SJCRH30 (cell line): ENCODE measurements at regions not wholly inside any gene's neighbourhood (a gene's known extent, or its start where the extent isn't known, plus 50 kb on each side); places are given as distances from the start of the nearest gene placed in this dataset.

Source experiments
- DNase-seq, 2 experiments: peaks; one replicate each; pipeline ENCODE4 v3.0.0-alpha.2; 2015 to 2020
- H3K27ac ChIP-seq: fragments of 250-450 bp; sonication (Bioruptor Pico); 2 replicates; pipeline ENCODE4 v1.5.1; 2020; ENCODE audit warnings: mild to moderate bottlenecking, moderate library complexity
- H3K27me3 ChIP-seq: fragments of 250-450 bp; sonication (Bioruptor Pico); 2 replicates; pipeline ENCODE4 v1.5.1; 2020; ENCODE audit warnings: mild to moderate bottlenecking, moderate library complexity
- H3K36me3 ChIP-seq: fragments of 250-450 bp; sonication (Bioruptor Pico); 2 replicates; pipeline ENCODE4 v1.5.1; 2020; ENCODE audit warnings: mild to moderate bottlenecking, moderate library complexity
- H3K4me1 ChIP-seq: fragments of 250-450 bp; sonication (Bioruptor Pico); 2 replicates; pipeline ENCODE4 v1.5.1; 2020; ENCODE audit warnings: mild to moderate bottlenecking, moderate library complexity
- H3K4me3 ChIP-seq: fragments of 250-450 bp; sonication (Bioruptor Pico); 2 replicates; pipeline ENCODE4 v1.5.1; 2020; ENCODE audit warnings: mild to moderate bottlenecking, moderate library complexity
- H3K9me3 ChIP-seq: fragments of 250-450 bp; sonication (Bioruptor Pico); replicated peaks from 2 replicates; pipeline ENCODE4 v1.5.1; 2020; ENCODE audit warnings: mild to moderate bottlenecking, moderate library complexity

DNA sequence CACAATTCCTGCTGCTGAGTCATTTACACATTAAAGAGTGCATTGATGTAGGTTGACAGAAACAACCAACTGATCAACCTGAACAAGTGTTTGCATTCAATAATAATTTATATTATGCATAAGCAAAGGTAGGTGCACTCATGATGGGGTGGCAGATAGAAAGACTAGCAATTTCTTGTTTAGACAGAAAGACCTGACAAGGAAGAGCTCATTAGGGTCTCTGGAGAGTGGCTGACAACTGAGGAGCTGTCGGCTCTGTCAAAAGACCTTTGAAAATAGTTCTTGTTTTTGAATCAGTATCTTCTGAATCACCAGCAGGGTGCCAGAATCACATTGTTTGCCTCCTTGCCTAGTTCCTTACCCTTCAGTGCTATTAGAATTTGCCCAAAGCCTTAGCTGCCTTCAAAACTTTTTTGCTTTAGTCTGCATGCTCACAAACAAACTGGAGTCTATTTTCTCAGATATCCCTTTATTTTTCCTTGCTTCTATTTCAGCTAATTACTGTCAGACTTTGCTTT, 234.7 kb downstream of the BTG1 start:
- Histone ChIP-seq H3K36me3 (no peaks in the 10 kb centered on the region), H3K27ac (no peak overlapping the region), H3K9me3 (no peaks in the 10 kb centered on the region), H3K4me3 (no peak overlapping the region), H3K27me3 (no peaks in the 10 kb centered on the region), H3K4me1 (no peaks in the 10 kb centered on the region; the same call in 1 of the 2 replicates)
- DNase-seq, result no peak

DNA sequence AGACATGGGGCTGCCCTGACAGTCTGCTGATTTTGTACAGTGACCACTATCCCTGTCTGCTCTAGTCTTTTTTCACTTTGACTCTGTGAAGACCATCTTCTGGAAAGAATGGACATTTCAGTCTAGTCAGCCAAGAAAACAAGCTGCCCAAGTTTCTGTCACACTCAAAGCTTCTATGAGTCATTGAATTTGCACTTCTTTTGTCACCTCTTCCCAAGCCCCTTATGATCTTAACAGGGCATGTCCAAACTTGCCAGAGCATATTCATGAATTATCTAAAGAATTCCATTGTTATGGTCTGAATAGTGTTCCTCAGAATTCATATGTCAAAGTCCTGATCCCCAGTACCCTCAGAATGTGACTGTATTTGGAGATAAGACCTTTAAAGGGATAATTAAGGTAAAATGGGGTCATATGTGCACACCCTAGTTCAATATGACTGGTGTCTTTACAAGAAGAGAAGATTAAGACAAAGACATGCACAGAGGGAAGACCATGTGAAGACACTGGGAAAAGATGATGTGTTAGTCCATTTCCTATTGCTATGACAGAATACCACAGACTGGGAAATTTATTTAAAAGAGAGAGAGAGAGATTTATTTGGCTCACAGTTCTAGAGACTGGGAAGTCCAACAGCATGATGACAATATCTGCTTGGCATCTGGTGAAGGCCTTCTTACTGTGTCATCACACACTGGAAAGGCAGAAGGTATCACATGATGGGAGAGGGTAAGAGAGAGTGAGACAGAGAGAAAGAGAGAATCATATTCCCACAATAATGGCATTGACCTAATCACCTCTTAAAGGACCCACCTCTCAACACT, 242.6 kb downstream of the BTG1 start:
- Histone ChIP-seq H3K4me3 (no peak overlapping the region), H3K9me3 (no peaks in the 10 kb centered on the region), H3K36me3 (no peaks in the 10 kb centered on the region), H3K27ac (no peak overlapping the region), H3K27me3 (no peaks in the 10 kb centered on the region), H3K4me1 (no peaks in the 10 kb centered on the region)
- no peak for DNase-seq

DNA sequence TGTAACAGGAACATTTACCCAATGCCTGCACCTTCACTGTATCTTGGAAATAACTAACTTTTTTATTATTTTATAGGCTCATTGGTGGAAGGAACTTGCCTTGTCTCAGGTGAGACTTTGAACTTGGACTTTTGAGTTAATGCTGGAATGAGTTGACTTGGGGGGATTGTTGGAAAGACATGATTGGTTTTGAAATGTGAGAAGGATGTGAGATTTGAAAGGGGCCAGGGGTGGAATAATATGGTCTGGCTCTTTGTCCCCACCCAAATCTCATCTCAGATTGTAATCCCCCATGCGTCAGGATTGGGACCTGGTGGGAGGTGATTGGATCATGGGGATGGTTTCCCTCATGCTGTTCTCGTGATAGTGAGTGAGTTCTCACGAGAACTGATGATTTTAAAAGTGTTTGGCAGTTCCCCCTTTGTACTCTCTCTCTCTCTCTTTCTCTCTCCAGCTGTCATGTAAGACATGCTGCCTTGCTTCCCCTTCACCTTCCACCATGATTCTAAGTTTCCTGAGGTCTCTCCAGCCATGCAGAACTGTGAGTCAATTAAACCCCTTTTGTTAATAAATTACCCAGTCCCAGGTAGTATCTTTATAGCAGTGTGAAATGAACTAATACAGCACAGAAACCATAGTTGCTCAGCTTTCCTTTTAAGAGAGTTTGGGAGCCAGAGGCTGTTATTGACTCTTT, 244.1 kb downstream of the BTG1 start:
- Histone ChIP-seq H3K27ac (no peak overlapping the region), H3K36me3 (no peaks in the 10 kb centered on the region), H3K4me1 (no peaks in the 10 kb centered on the region), H3K9me3 (no peaks in the 10 kb centered on the region), H3K4me3 (no peak overlapping the region), H3K27me3 (no peaks in the 10 kb centered on the region)
- no peak for DNase-seq

DNA sequence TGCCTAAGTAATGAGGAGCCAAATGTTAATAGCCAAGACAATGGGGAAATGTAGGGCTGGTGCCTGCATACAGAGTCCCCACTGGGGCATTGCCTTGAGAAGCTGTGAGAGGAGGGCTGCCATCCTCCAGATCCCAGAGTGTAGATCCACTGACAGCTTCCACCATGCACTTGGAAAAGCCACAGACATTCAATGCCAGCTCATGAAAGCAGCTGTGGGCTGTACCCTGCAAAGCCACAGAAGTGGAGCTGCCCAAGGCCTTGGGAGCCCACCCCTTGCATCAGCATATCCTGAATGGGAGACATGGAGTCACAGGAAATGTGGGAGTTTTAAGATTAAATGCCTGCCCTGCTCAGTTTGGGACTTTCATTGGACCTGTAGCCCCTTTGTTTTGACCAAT, 244.7 kb downstream of the BTG1 start:
- H3K9me3 ChIP-seq, result no peaks in the 10 kb centered on the region
- H3K4me3 ChIP-seq, result no peak overlapping the region
- no peak for DNase-seq
- no peak overlapping the region for H3K27ac ChIP-seq
- H3K27me3 ChIP-seq, result no peaks in the 10 kb centered on the region
- no peaks in the 10 kb centered on the region for H3K36me3 ChIP-seq
- H3K4me1 ChIP-seq, result no peaks in the 10 kb centered on the region

DNA sequence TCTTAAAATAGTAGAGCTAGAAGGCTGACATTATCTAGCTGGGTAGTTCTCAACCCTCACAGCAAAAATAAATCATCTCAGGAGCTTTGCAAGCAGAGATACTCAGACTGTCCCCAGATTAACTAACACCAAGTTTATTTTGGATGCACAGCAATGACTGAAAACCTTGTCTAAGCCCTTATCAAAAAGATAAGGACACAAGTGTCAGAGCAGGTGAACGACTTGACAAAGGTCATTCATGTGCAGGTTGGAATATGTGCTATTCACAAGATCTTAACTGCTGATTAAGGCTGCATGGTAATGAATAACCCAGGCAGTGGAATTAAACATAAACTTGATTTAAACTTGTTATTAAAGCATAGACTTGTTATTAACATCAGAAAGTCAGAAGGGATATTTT, 246.6 kb downstream of the BTG1 start:
- H3K27ac ChIP-seq, result no peak overlapping the region
- no peaks in the 10 kb centered on the region for H3K4me1 ChIP-seq
- H3K27me3 ChIP-seq, result no peaks in the 10 kb centered on the region
- DNase-seq, result no peak
- no peak overlapping the region for H3K4me3 ChIP-seq
- no peaks in the 10 kb centered on the region for H3K36me3 ChIP-seq
- H3K9me3 ChIP-seq, result no peaks in the 10 kb centered on the region

DNA sequence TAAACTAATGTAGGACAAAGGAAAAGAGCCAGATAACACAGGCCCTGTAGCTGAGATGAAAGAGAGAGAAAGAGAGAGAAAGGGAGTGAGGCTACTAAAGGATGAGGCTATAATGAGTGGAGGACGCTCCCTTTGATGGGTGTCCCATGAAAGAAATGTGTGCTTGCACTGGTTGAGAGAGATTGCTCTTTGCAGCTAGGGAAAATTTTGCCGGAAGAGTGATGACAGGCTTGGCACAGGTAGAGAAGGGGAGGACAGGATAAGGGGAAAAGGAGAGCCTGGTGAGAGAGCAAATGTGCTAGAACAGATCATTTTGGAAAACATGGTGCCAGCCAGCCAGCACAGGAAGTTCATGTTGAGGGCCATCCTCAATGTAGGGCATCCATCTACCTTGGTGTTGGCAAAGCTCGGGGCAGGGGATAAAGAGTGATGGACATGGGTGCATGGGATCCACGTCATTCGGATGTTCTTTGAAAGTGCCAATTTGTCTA, 248.6 kb downstream of the BTG1 start:
- H3K4me3 ChIP-seq, result no peak overlapping the region
- no peak for DNase-seq

DNA sequence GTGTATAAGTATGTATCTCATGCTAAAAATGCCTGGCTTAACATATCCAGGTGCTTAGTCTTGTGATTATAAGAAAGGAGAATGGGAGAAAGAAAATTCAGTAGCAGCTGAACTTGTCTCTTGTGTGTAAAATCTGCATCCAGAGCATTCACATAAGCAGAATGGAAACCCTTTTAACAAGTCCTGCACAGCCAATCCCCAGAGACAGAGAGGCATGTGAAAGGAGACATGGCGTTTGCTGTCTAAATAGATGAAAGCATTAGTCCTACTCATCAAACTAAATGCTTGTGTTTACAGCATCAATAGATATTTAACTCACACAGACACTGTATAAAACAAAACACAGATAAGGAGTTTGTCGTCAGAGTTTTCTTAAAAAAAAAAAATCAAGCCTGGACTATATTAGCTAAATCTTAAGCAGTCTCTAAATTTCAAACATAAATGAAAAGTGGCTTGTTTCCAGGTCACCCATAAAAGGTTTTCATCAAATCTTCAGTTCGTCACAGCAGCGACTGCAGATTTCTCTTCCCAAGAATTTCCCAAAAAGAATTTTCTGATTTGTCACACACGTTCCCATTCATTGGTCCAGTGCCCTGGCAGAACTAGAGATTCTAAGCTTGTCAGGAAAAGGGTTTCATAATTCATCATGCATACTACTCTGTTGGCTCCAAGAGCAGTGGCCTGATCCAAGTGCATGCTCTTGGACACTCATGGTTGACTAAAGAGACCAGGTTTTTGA, 249.2 kb downstream of the BTG1 start:
- H3K4me1 ChIP-seq, result no peaks in the 10 kb centered on the region
- no peaks in the 10 kb centered on the region for H3K27me3 ChIP-seq
- H3K36me3 ChIP-seq, result no peaks in the 10 kb centered on the region
- no peak overlapping the region for H3K4me3 ChIP-seq
- DNase-seq, result no peak
- no peaks in the 10 kb centered on the region for H3K9me3 ChIP-seq
- no peak overlapping the region for H3K27ac ChIP-seq

More for the DNA sequence above, 248.6 kb downstream of the BTG1 start:
- Histone ChIP-seq H3K27ac (no peak overlapping the region), H3K4me1 (no peaks in the 10 kb centered on the region), H3K27me3 (no peaks in the 10 kb centered on the region), H3K36me3 (no peaks in the 10 kb centered on the region), H3K9me3 (no peaks in the 10 kb centered on the region)

DNA sequence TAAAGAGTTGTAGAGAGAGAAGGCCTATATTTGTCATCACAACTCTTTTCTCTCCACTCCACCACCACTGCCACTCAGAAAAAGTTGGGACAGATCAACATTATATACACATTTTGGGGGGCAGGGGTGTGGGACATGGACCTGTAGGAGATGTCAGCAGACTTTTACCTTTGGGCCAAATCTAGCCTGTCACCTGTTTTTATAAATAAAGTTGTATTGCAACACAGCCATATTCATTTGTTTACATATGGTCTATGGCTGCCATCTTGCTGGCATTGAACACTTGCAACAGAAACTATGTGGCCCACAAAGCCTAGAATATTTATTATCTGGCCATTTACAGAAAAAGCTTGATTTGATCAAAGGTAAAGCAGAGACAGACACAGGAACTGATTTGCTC, 250.7 kb downstream of the BTG1 start:
- no peak for DNase-seq
- Histone ChIP-seq H3K36me3 (no peaks in the 10 kb centered on the region), H3K4me3 (no peak overlapping the region), H3K9me3 (no peaks in the 10 kb centered on the region), H3K27me3 (no peaks in the 10 kb centered on the region), H3K4me1 (no peaks in the 10 kb centered on the region), H3K27ac (no peak overlapping the region)

DNA sequence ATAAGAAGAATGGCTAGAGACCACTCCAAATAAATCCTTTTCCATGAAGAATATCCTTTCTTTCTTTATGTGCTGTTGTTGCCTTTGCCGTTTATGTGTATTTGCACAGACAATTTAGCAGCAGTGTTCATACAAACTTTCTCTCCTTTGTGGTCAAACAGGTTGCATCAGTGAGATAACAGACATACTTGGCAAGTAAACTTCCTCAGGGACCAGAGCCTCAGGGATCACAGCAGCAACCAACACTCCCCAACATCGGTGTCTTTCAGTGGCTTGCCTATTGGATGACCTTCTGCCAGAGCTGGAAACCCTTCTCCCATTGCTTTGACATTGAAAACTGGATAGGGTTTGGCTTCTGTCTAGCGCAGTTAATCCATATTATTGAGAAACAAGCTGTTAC, 252.2 kb downstream of the BTG1 start:
- Histone ChIP-seq H3K27me3 (no peaks in the 10 kb centered on the region), H3K4me1 (no peaks in the 10 kb centered on the region), H3K4me3 (no peak overlapping the region), H3K9me3 (no peaks in the 10 kb centered on the region), H3K36me3 (no peaks in the 10 kb centered on the region), H3K27ac (no peak overlapping the region)
- DNase-seq, result no peak

DNA sequence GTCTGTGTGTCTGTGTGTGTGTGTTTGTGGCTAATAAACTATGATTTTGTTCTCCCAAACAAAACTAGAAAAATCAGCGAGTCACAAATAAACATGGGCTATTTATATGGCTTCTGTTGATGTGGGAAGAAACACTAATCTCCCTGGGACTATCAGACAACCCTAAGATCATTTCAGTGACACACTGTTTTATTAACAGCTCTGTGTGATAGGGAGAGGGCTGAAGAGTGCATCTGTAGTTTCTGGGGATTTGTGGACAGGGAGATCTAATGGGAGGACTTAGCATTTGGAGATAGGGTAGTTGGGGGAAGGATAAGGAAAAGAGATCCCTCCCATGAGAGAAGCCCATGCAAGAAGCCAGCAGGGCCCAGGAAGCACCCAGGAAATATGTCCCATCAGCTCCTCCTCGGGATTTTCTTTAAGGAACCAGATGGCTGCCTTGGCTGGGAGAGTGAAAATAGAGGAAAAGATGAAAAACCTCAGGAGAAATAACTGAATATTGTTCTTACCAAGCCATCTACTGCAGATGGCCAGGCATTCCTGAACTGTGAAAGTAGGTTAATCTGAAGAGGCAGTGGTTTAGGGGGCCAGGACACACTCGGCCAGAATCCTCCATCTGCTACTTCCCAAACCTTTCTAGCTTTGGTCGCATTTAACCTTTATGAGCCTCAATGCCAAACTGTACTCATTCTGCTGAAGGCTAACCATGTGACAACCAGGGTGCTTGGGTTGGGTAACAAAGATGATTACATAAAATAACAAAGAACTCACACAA, 253.4 kb downstream of the BTG1 start:
- Histone ChIP-seq H3K27ac (no peak overlapping the region), H3K36me3 (no peaks in the 10 kb centered on the region), H3K4me1 (no peaks in the 10 kb centered on the region), H3K9me3 (no peaks in the 10 kb centered on the region), H3K27me3 (no peaks in the 10 kb centered on the region), H3K4me3 (no peak overlapping the region)
- DNase-seq, result no peak

DNA sequence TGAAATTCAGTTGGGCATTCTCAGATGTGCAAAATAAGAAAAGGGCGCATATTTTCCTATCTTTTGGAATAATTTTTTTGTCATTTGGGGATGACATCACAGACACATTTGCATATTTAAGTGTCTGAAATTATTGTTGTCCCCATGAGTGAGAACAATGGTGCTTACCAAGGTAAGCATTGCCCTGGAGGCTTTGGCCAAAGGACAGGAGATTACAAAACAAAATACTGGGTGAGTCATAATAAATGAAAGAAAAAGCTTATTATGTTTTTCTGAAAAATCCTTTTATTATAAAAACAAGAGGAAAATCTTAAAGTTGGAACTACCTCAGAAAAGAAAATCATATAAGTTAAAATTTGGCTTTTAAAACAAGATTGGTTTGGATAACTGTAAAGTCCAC, 254.9 kb downstream of the BTG1 start:
- H3K27ac ChIP-seq, result no peak overlapping the region
- no peaks in the 10 kb centered on the region for H3K27me3 ChIP-seq
- DNase-seq, result no peak
- no peaks in the 10 kb centered on the region for H3K36me3 ChIP-seq
- H3K9me3 ChIP-seq, result no peaks in the 10 kb centered on the region
- H3K4me1 ChIP-seq, result no peaks in the 10 kb centered on the region
- no peak overlapping the region for H3K4me3 ChIP-seq

DNA sequence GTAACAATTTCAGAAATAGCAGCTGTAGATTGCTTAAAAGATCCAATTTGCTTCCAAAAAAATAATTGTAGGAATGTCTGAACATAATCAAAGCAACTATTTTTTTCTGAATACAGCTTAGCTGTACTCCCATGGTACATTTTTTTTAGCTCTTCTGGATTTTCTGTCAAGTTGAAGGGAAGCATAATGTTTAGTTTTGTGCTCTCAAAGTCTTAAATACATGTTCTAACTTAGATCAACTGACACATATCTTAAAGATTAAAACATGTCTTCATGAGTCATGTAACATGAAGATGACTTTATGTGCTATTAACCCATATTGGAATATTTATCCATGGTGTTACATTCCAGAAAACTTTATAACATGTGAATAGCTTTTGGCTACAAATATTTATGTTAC, 255.7 kb downstream of the BTG1 start:
- Histone ChIP-seq H3K36me3 (no peaks in the 10 kb centered on the region), H3K4me1 (no peaks in the 10 kb centered on the region), H3K27ac (no peak overlapping the region), H3K4me3 (no peak overlapping the region), H3K27me3 (no peaks in the 10 kb centered on the region), H3K9me3 (no peaks in the 10 kb centered on the region)
- no peak for DNase-seq

DNA sequence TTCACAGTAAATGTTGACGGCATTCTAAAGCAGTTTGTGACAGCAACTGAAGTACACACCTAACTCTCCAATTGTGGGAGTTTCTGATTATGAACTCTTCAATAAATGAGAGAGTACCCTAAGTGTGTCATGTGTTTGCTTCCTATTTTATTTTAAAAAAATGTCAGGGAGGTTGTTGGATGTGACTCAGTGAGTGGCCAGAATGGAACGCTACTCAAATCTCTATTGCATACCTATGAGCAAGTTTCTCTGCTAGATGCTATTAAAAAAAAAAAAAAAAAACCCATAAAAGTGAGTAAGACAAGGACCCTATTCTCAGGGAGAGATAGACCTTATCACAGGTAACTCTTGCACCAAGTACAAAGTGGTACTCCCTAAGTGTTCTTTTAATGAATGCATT, 256.6 kb downstream of the BTG1 start:
- Histone ChIP-seq H3K9me3 (no peaks in the 10 kb centered on the region), H3K4me3 (no peak overlapping the region), H3K4me1 (no peaks in the 10 kb centered on the region), H3K36me3 (no peaks in the 10 kb centered on the region), H3K27ac (no peak overlapping the region), H3K27me3 (no peaks in the 10 kb centered on the region)
- DNase-seq, result no peak

DNA sequence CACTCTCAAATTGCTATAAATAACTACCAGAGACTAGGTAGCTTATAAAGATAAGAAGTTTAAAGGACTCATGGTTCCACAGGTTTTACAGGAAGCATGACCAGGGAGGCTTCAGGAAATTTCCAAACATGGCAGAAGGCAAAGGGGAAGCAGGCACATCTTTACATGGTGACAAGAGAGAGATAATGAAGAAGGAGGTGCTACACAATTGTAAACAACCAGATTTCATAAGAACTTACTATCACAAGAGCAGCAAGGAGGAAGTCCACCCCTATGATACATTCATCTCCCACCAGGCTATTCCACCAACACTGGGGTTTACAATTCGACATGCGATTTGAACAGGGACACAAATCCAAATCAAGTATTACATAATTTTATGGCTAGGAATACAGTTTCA, 257.7 kb downstream of the BTG1 start:
- Histone ChIP-seq H3K4me3 (no peak overlapping the region), H3K4me1 (no peaks in the 10 kb centered on the region), H3K36me3 (no peaks in the 10 kb centered on the region), H3K27ac (no peak overlapping the region), H3K27me3 (no peaks in the 10 kb centered on the region), H3K9me3 (no peaks in the 10 kb centered on the region)
- no peak for DNase-seq
